H1 (cell line): ENCODE measurements at regions not wholly inside any gene's neighbourhood (a gene's known extent, or its start where the extent isn't known, plus 50 kb on each side); places are given as distances from the start of the nearest gene placed in this dataset.

Source experiments
- CHD7 ChIP-seq: fragments of 300-600 bp; sonication (generic); IDR thresholded peaks from 2 replicates; pipeline ENCODE4 v1.7.1; 2012; ENCODE audit warnings: low read length, moderate library complexity, mild to moderate bottlenecking, inconsistent platforms; ENCODE audit not compliant: insufficient replicate concordance
- CTCF ChIP-seq, 3 experiments: IDR thresholded peaks; 1 replicate in 2 of 3; 2 replicates in 1 of 3; pipeline versions ENCODE4 v1.5.1 to v1.6.1; 2011; ENCODE audit warnings: low read length in 3 of 3, mild to moderate bottlenecking in 3 of 3, inconsistent platforms in 2 of 3, low read depth in 1 of 3, moderate library complexity in 1 of 3; ENCODE audit not compliant: insufficient read depth in 1 of 3; ENCODE audit errors: control extremely low read depth in 1 of 3
- NANOG ChIP-seq: IDR thresholded peaks from 2 replicates; pipeline ENCODE4 v1.6.1; 2011; ENCODE audit warnings: low read length, low read depth, mild to moderate bottlenecking, inconsistent platforms; ENCODE audit not compliant: insufficient read depth, poor library complexity, severe bottlenecking
- NRF1 ChIP-seq: IDR thresholded peaks from 2 replicates; pipeline ENCODE4 v1.6.1; 2011; ENCODE audit warnings: mild to moderate bottlenecking, low read depth, low read length, improper control_type of control experiment
- USF2 ChIP-seq: IDR thresholded peaks from 2 replicates; pipeline ENCODE4 v1.6.1; 2011; ENCODE audit warnings: low read length, improper control_type of control experiment

- TF ChIP-seq CTCF (IDR thresholded peaks at IDR 0.05; ENCODE audit: control extremely low read depth in 1 of 3, insufficient read depth in 1 of 3, low read depth in 1 of 3, low read length in 3 of 3) (no peak), NANOG (no peak), CHD7 (no peak), NRF1 (no peak), USF2 (no peak)
Measured at GRCh38 chr12:25708661-25709060, 155.6 kb upstream of the LMNTD1 start (continued).
